H1 (cell line): ENCODE measurements at regions not wholly inside any gene's neighbourhood (a gene's known extent, or its start where the extent isn't known, plus 50 kb on each side); places are given as distances from the start of the nearest gene placed in this dataset.

Experiments used
- CTCF ChIA-PET: fragments of 300-600 bp; sonication (Branson Sonifier 250); formaldehyde crosslinking; loops from one replicate; lab custom pipeline; 2021; ENCODE audit not compliant: partially characterized antibody; lab: Charles Lee
- POLR2A ChIA-PET: fragments of 300-600 bp; sonication (Branson Sonifier 250); formaldehyde crosslinking; loops from one replicate; lab custom pipeline; 2021; ENCODE audit warnings: inconsistent platforms; ENCODE audit not compliant: partially characterized antibody; lab: Charles Lee
- DNase-seq, 2 experiments: peaks; one replicate each; pipeline versions ENCODE4 v3.0.0 to v3.0.0-alpha.2; 2010 to 2022; ENCODE audit warnings: low spot score in 2 of 2, low read depth in 1 of 2, mixed read lengths in 1 of 2
- FAIRE-seq: peaks from 2 replicates; lab custom pipeline; 2011; peaks lifted over from hg19 to GRCh38; lab: Jason Lieb, UNC
- H2AFZ ChIP-seq: 2 replicates; pipeline ENCODE4 v1.8.1; 2012; ENCODE audit warnings: low read length, inconsistent platforms
- H2AK5ac ChIP-seq: 2 replicates; pipeline ENCODE4 v1.6.1; 2013; ENCODE audit warnings: low read depth, low read length
- H2BK120ac ChIP-seq: replicated peaks from 2 replicates; pipeline ENCODE3; 2013; ENCODE audit warnings: low read depth, low read length, inconsistent platforms
- H2BK12ac ChIP-seq: 2 replicates; pipeline ENCODE4 v1.6.1; 2013; ENCODE audit warnings: low read depth, low read length
- H2BK15ac ChIP-seq: 2 replicates; pipeline ENCODE4 v1.6.1; 2013; ENCODE audit warnings: low read length
- H2BK20ac ChIP-seq: 2 replicates; pipeline ENCODE4 v1.6.1; 2013; ENCODE audit warnings: low read length
- H2BK5ac ChIP-seq: 2 replicates; pipeline ENCODE4 v1.6.1; 2013; ENCODE audit warnings: low read depth, low read length
- H3K14ac ChIP-seq: 2 replicates; pipeline ENCODE4 v1.6.1; 2013; ENCODE audit warnings: inconsistent platforms; ENCODE audit not compliant: insufficient read length
- H3K18ac ChIP-seq: 2 replicates; pipeline ENCODE4 v1.6.1; 2013; ENCODE audit warnings: low read length; ENCODE audit errors: extremely low read depth
- H3K23ac ChIP-seq: 2 replicates; pipeline ENCODE4 v1.6.1; 2013; ENCODE audit warnings: inconsistent platforms; ENCODE audit not compliant: insufficient read length
- H3K23me2 ChIP-seq: 2 replicates; pipeline ENCODE4 v1.6.1; 2013; ENCODE audit warnings: low read depth, low read length
- H3K27ac ChIP-seq: 2 replicates; pipeline ENCODE4 v1.6.1; 2011; ENCODE audit warnings: low read depth, low read length, inconsistent platforms
- H3K27me3 ChIP-seq, 4 experiments: replicated peaks in 1 of 4; 1 replicate in 1 of 4; 2 replicates in 3 of 4; pipeline versions ENCODE4 v1.6.1 to v1.8.1; 2011 to 2013; ENCODE audit warnings: low read length in 3 of 4, mild to moderate bottlenecking in 3 of 4, inconsistent platforms in 2 of 4, mixed read lengths in 2 of 4, moderate library complexity in 1 of 4; ENCODE audit not compliant: control insufficient read depth in 3 of 4, insufficient read depth in 3 of 4; ENCODE audit errors: extremely low read depth in 1 of 4
- H3K36me3 ChIP-seq, 4 experiments: 2 replicates each; pipeline versions ENCODE4 v1.6.1 to v1.8.1; 2011 to 2013; ENCODE audit warnings: mild to moderate bottlenecking in 4 of 4, low read length in 3 of 4, moderate library complexity in 2 of 4, control low read depth in 1 of 4, inconsistent platforms in 1 of 4; ENCODE audit not compliant: insufficient read depth in 4 of 4, control insufficient read depth in 2 of 4
- H3K4ac ChIP-seq: replicated peaks from 2 replicates; pipeline ENCODE3; 2013; ENCODE audit warnings: low read length, low read depth, mixed read lengths, inconsistent platforms; ENCODE audit not compliant: insufficient read length
- H3K4me1 ChIP-seq, 4 experiments: replicated peaks in 1 of 4; 1 replicate in 1 of 4; 2 replicates in 3 of 4; pipeline versions ENCODE4 v1.6.1 to v1.8.1; 2011 to 2013; ENCODE audit warnings: low read length in 3 of 4, inconsistent platforms in 2 of 4, mixed read lengths in 1 of 4; ENCODE audit not compliant: insufficient read depth in 4 of 4, control insufficient read depth in 3 of 4
- H3K4me2 ChIP-seq, 2 experiments: 2 replicates each; pipeline versions ENCODE4 v1.6.1 to v1.8.1; 2011 to 2013; ENCODE audit warnings: low read depth in 2 of 2, low read length in 2 of 2, control low read depth in 1 of 2, inconsistent platforms in 1 of 2, mild to moderate bottlenecking in 1 of 2; ENCODE audit not compliant: insufficient read depth in 1 of 2
- H3K4me3 ChIP-seq, 4 experiments: fragments of 200-600, 300-600 bp in 1 of 4; sonication (generic), shearing (Covaris generic), sonication (Bioruptor Twin) in 1 of 4; 2 replicates each; pipeline versions ENCODE4 v1.5.1 to v1.8.1; 2011 to 2016; ENCODE audit warnings: low read length in 4 of 4, low read depth in 3 of 4, control low read depth in 2 of 4, inconsistent platforms in 2 of 4, mild to moderate bottlenecking in 2 of 4, mixed read lengths in 1 of 4, moderate library complexity in 1 of 4; ENCODE audit not compliant: insufficient read depth in 2 of 4; ENCODE audit errors: extremely low read depth in 1 of 4
- H3K56ac ChIP-seq: replicated peaks from 2 replicates; pipeline ENCODE3; 2013; ENCODE audit warnings: low read depth, mild to moderate bottlenecking, mixed read lengths, low read length, inconsistent platforms; ENCODE audit not compliant: insufficient read length
- H3K79me1 ChIP-seq: 2 replicates; pipeline ENCODE4 v1.6.1; 2013; ENCODE audit warnings: low read depth, low read length, control low read depth
- H3K79me2 ChIP-seq, 2 experiments: 2 replicates each; pipeline versions ENCODE4 v1.6.1 to v1.8.1; 2012 to 2013; ENCODE audit warnings: low read length in 2 of 2, mild to moderate bottlenecking in 2 of 2, inconsistent platforms in 1 of 2; ENCODE audit not compliant: insufficient read depth in 2 of 2, control insufficient read depth in 1 of 2
- H3K9ac ChIP-seq, 4 experiments: replicated peaks in 1 of 4; 1 replicate in 1 of 4; 2 replicates in 3 of 4; pipeline versions ENCODE4 v1.6.1 to v1.8.1; 2011 to 2013; ENCODE audit warnings: low read depth in 3 of 4, low read length in 3 of 4, control low read depth in 2 of 4, mild to moderate bottlenecking in 2 of 4, moderate library complexity in 2 of 4, inconsistent platforms in 1 of 4; ENCODE audit errors: extremely low read depth in 1 of 4
- H3K9me3 ChIP-seq, 2 experiments: 2 replicates each; pipeline versions ENCODE4 v1.6.1 to v1.8.1; 2012 to 2013; ENCODE audit warnings: mild to moderate bottlenecking in 2 of 2, moderate library complexity in 2 of 2, control low read depth in 1 of 2, inconsistent platforms in 1 of 2, low read depth in 1 of 2, low read length in 1 of 2, mixed read lengths in 1 of 2; ENCODE audit not compliant: insufficient read depth in 2 of 2
- H4K20me1 ChIP-seq, 2 experiments: replicated peaks in 1 of 2; 2 replicates each; pipeline versions ENCODE3 to v1.8.1; 2011 to 2013; ENCODE audit warnings: inconsistent platforms in 2 of 2, low read length in 2 of 2, mild to moderate bottlenecking in 1 of 2; ENCODE audit not compliant: insufficient read depth in 2 of 2, control insufficient read depth in 1 of 2
- H4K5ac ChIP-seq: 2 replicates; pipeline ENCODE4 v1.6.1; 2013; ENCODE audit warnings: low read length, low read depth, mixed read lengths, inconsistent platforms; ENCODE audit not compliant: insufficient read length
- H4K8ac ChIP-seq: 2 replicates; pipeline ENCODE4 v1.8.0; 2013; ENCODE audit warnings: mild to moderate bottlenecking, moderate library complexity, low read length, inconsistent platforms; ENCODE audit not compliant: insufficient read depth; ENCODE audit errors: extremely low read depth
- H4K91ac ChIP-seq: replicated peaks from 2 replicates; pipeline ENCODE3; 2013; ENCODE audit warnings: low read length, mixed read lengths, inconsistent platforms; ENCODE audit not compliant: insufficient read length
- CREB1 ChIP-seq: IDR thresholded peaks from 2 replicates; pipeline ENCODE4 v1.6.1; 2012; ENCODE audit warnings: inconsistent platforms
- GABPA ChIP-seq: IDR thresholded peaks from 2 replicates; pipeline ENCODE4 v1.6.1; 2011; ENCODE audit warnings: mild to moderate bottlenecking, low read length, moderate library complexity, borderline replicate concordance; ENCODE audit not compliant: insufficient read depth
- NRF1 ChIP-seq: IDR thresholded peaks from 2 replicates; pipeline ENCODE4 v1.6.1; 2011; ENCODE audit warnings: mild to moderate bottlenecking, low read depth, low read length, improper control_type of control experiment
- RAD21 ChIP-seq, 2 experiments: IDR thresholded peaks in 1 of 2; conservative IDR thresholded peaks in 1 of 2; 2 replicates each; pipeline ENCODE4 v1.6.1; 2011; ENCODE audit warnings: low read depth in 2 of 2, low read length in 2 of 2, improper control_type of control experiment in 1 of 2, inconsistent platforms in 1 of 2, mild to moderate bottlenecking in 1 of 2, moderate library complexity in 1 of 2
- RFX5 ChIP-seq: IDR thresholded peaks from 2 replicates; pipeline ENCODE4 v1.6.1; 2011; ENCODE audit warnings: low read depth, low read length, improper control_type of control experiment, borderline replicate concordance
- RNF2 ChIP-seq: fragments of 200-900, 300-1000 bp; sonication (generic); IDR thresholded peaks from 2 replicates; pipeline ENCODE4 v1.7.1; 2016; ENCODE audit warnings: borderline replicate concordance, low read depth, mild to moderate bottlenecking, antibody characterized with exemption, low read length; ENCODE audit not compliant: poor library complexity, severe bottlenecking; ENCODE audit errors: missing control alignments
- RXRA ChIP-seq: IDR thresholded peaks from 2 replicates; pipeline ENCODE4 v1.6.1; 2011; ENCODE audit warnings: low read depth, mild to moderate bottlenecking, low read length, moderate library complexity; ENCODE audit not compliant: insufficient read depth
- SP1 ChIP-seq: IDR thresholded peaks from 2 replicates; pipeline ENCODE4 v1.6.1; 2011; ENCODE audit warnings: low read depth, low read length
- TAF7 ChIP-seq: optimal IDR thresholded peaks from 2 replicates; pipeline ENCODE3; 2011; ENCODE audit warnings: low read depth, mild to moderate bottlenecking, inconsistent platforms, low read length, moderate library complexity, borderline replicate concordance
- TCF12 ChIP-seq: IDR thresholded peaks from 2 replicates; pipeline ENCODE4 v1.6.1; 2011; ENCODE audit warnings: low read depth, mild to moderate bottlenecking, low read length
- YY1 ChIP-seq: IDR thresholded peaks from 2 replicates; pipeline ENCODE4 v1.6.1; 2011; ENCODE audit warnings: low read depth, mild to moderate bottlenecking, low read length
- WGBS, 2 experiments: shearing (Covaris generic) in 1 of 2; methylation state at CpG; one replicate each; pipeline versions ENCODE4 v1.1.6 to v1.1.7; 2013 to 2015; ENCODE audit warnings: low lambda C conversion rate in 2 of 2, mixed read lengths in 2 of 2, inconsistent platforms in 1 of 2, low coverage in 1 of 2, missing lambda C conversion rate in 1 of 2; ENCODE audit not compliant: insufficient replicate concordance in 2 of 2, insufficient coverage in 1 of 2, insufficient read length in 1 of 2; ENCODE audit errors: extremely low coverage in 1 of 2, missing lambda C conversion rate in 1 of 2; 5-methylcytosine and 5-hydroxymethylcytosine counted together
- TF ChIP-seq, protein P1 (sequence below): IDR thresholded peaks from 2 replicates; pipeline ENCODE4 v1.6.1; 2012; ENCODE audit warnings: inconsistent platforms
- TF ChIP-seq, protein P2 (sequence below): IDR thresholded peaks from 2 replicates; pipeline ENCODE4 v1.6.1; 2012; ENCODE audit warnings: low read length, inconsistent platforms

DNA sequence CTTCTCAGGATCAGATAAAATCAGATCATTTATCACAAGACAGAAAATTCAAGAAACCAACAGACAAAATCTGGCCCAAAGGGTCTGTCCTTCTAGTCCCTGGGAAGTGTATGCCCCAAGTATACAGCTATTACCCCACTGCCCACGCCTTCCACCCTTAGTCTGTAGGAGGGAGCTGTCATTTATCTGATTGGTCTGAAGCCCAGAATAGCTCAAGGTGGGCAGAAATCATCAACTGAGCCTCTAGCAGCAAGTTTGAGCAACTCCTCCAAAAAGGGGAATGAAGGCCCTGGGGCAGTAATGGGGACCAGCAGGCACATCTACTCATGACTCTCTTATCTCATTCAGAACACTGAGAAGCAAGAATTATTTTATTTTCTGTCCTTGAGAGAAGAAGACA is 126.9 kb downstream of the MATN1 start:
- H2BK120ac ChIP-seq, result no peak overlapping the region
- H3K79me2 ChIP-seq, result no peaks in the 10 kb centered on the region
- no peak overlapping the region for H3K9ac ChIP-seq
- no peak overlapping the region for H2BK5ac ChIP-seq
- no peak overlapping the region for H2AK5ac ChIP-seq
- H3K27ac ChIP-seq, result no peak overlapping the region
- no peak overlapping the region for H3K4me3 ChIP-seq
- H2BK15ac ChIP-seq, result no peak overlapping the region
- H2BK20ac ChIP-seq, result no peak overlapping the region
- H4K8ac ChIP-seq, result no peak overlapping the region
- no peak overlapping the region for H2BK12ac ChIP-seq
- H3K14ac ChIP-seq, result no peak overlapping the region
- CTCF ChIA-PET, result no interaction called here
- H3K79me1 ChIP-seq, result no peaks in the 10 kb centered on the region
- H4K5ac ChIP-seq, result no peak overlapping the region
- no peaks in the 10 kb centered on the region for H3K23me2 ChIP-seq
- FAIRE-seq (no peak), DNase-seq (no peak)
- H3K4ac ChIP-seq, result no peak overlapping the region
- H3K4me2 ChIP-seq, result no peak overlapping the region
- no peak overlapping the region for H3K56ac ChIP-seq
- H2AFZ ChIP-seq, result no peak overlapping the region
- H4K91ac ChIP-seq, result no peak overlapping the region
- H3K27me3 ChIP-seq, result no peaks in the 10 kb centered on the region
- no peaks in the 10 kb centered on the region; a peak in 1 of 7 replicates for H3K4me1 ChIP-seq
- H3K23ac ChIP-seq, result no peak overlapping the region
- no peaks in the 10 kb centered on the region for H4K20me1 ChIP-seq
- H3K36me3 ChIP-seq, result no peaks in the 10 kb centered on the region
- H3K9me3 ChIP-seq, result peaks cover 0 to 4% of the 10 kb centered on the region in 2 experiments; a peak in 2 of 4 replicates
- 90% methylated on average over 1 of the region's 1 CpG; no CpG with 5 or more reads in 1 of the 2 experiments for WGBS, 2 experiments
- POLR2A ChIA-PET, result no interaction called here
- no peak overlapping the region for H3K18ac ChIP-seq
- TF ChIP-seq RXRA (no peak), GABPA (no peak), CREB1 (no peak), YY1 (no peak), RFX5 (no peak), NRF1 (no peak), RNF2 (no peak), TCF12 (no peak), RAD21 (IDR thresholded peaks at IDR 0.05 in 1 of 2, conservative IDR thresholded peaks at IDR 0.05 in 1 of 2; ENCODE audit: low read depth in 2 of 2, low read length in 2 of 2) (no peak), SP1 (no peak), TAF7 (no peak)
- TF ChIP-seq, protein P1, sequence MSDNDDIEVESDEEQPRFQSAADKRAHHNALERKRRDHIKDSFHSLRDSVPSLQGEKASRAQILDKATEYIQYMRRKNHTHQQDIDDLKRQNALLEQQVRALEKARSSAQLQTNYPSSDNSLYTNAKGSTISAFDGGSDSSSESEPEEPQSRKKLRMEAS, result no peak
- TF ChIP-seq, protein P2, sequence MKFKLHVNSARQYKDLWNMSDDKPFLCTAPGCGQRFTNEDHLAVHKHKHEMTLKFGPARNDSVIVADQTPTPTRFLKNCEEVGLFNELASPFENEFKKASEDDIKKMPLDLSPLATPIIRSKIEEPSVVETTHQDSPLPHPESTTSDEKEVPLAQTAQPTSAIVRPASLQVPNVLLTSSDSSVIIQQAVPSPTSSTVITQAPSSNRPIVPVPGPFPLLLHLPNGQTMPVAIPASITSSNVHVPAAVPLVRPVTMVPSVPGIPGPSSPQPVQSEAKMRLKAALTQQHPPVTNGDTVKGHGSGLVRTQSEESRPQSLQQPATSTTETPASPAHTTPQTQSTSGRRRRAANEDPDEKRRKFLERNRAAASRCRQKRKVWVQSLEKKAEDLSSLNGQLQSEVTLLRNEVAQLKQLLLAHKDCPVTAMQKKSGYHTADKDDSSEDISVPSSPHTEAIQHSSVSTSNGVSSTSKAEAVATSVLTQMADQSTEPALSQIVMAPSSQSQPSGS, result no peak
